22Rv1 (cell line): ENCODE measurements at regions not wholly inside any gene's neighbourhood (a gene's known extent, or its start where the extent isn't known, plus 50 kb on each side); places are given as distances from the start of the nearest gene placed in this dataset.

ENCODE experiments used
- ZFX ChIP-seq: fragments of 450-650 bp; IDR thresholded peaks from 2 replicates; pipeline ENCODE4 v1.6.1; 2017; ENCODE audit warnings: antibody characterized with exemption, borderline replicate concordance
- TF ChIP-seq, protein P1 (sequence below): fragments of 450-650 bp; IDR thresholded peaks from 2 replicates; pipeline ENCODE4 v1.5.1; 2017; ENCODE audit warnings: mild to moderate bottlenecking

DNA sequence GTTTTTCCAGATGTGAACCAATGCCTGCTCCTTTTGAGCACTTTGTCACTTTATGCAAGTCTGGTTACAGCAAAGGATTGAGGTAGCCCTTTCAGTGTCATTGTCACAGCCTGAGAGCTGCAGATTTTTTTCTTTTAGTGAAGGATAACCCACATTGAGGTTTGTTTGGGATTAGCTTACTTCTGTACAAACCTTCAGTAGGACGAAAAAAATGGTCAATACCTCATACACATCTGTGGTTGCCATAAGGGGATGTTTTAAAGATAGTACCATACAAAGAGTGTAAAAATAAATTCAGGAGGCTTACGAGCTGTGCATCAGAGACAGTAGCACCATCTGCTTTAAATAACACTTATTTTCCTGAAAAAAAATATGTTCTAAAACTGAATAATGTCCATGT is 566.0 kb downstream of the AJAP1 start:
- TF ChIP-seq, protein P1, sequence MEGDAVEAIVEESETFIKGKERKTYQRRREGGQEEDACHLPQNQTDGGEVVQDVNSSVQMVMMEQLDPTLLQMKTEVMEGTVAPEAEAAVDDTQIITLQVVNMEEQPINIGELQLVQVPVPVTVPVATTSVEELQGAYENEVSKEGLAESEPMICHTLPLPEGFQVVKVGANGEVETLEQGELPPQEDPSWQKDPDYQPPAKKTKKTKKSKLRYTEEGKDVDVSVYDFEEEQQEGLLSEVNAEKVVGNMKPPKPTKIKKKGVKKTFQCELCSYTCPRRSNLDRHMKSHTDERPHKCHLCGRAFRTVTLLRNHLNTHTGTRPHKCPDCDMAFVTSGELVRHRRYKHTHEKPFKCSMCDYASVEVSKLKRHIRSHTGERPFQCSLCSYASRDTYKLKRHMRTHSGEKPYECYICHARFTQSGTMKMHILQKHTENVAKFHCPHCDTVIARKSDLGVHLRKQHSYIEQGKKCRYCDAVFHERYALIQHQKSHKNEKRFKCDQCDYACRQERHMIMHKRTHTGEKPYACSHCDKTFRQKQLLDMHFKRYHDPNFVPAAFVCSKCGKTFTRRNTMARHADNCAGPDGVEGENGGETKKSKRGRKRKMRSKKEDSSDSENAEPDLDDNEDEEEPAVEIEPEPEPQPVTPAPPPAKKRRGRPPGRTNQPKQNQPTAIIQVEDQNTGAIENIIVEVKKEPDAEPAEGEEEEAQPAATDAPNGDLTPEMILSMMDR, result no peak
- no peak for TF ChIP-seq ZFX
